Stimulated activated CD8-positive, alpha-beta memory T cell treated with anti-CD3 and anti-CD28 coated beads, Interleukin-12 subunit alpha, Interleukin-12 subunit beta, amount 100 ng/mL, for 4 hours (primary cell): ENCODE measurements at regions not wholly inside any gene's neighbourhood (a gene's known extent, or its start where the extent isn't known, plus 50 kb on each side); places are given as distances from the start of the nearest gene placed in this dataset.
"Not testable (repeated sequence)": the region's sequence is repeated elsewhere in the genome, so short reads cannot be mapped to it uniquely, and the experiment has no call there.

Experiments used
- DNase-seq: peaks from one replicate; pipeline ENCODE4 v3.0.0-alpha.2; 2020; ENCODE audit warnings: low read depth

- no peak for DNase-seq
Observed at GRCh38 chr2:760001-760400, 82.8 kb upstream of the TMEM18 start.

- no peak for DNase-seq
Observed at GRCh38 chr2:758073-758820, 81.0 kb upstream of the TMEM18 start.

GRCh38 chr2:753123-753522 is 75.9 kb upstream of the TMEM18 start:
- no peak for DNase-seq

GRCh38 chr2:751474-751873 is 74.3 kb upstream of the TMEM18 start:
- DNase-seq = no peak

GRCh38 chr2:750628-751027 is 73.4 kb upstream of the TMEM18 start:
- no peak for DNase-seq

GRCh38 chr2:747762-748351 is 70.7 kb upstream of the TMEM18 start:
- no peak for DNase-seq

- DNase-seq = no peak
Observed at GRCh38 chr2:746697-747096, 69.5 kb upstream of the TMEM18 start.

- DNase-seq = no peak
Observed at GRCh38 chr2:744088-744487, 66.9 kb upstream of the TMEM18 start.

GRCh38 chr2:742221-742620 is 65.0 kb upstream of the TMEM18 start:
- DNase-seq = no peak

- no peak for DNase-seq
Observed at GRCh38 chr2:741195-741496, 63.9 kb upstream of the TMEM18 start.

- DNase-seq = peak; percentile 6
Observed at GRCh38 chr2:740322-741194, 63.4 kb upstream of the TMEM18 start.

GRCh38 chr2:739864-740321 is 62.7 kb upstream of the TMEM18 start:
- not testable (repeated sequence) for DNase-seq

GRCh38 chr2:736939-737338 is 59.7 kb upstream of the TMEM18 start:
- no peak for DNase-seq

- DNase-seq = no peak
Observed at GRCh38 chr2:735670-736218, 58.5 kb upstream of the TMEM18 start.

GRCh38 chr2:734496-734895 is 57.3 kb upstream of the TMEM18 start:
- no peak for DNase-seq

GRCh38 chr2:733495-733894 is 56.3 kb upstream of the TMEM18 start:
- no peak for DNase-seq

GRCh38 chr2:733001-733400 is 55.8 kb upstream of the TMEM18 start:
- DNase-seq = no peak

- no peak for DNase-seq
Observed at GRCh38 chr2:731711-732110, 54.5 kb upstream of the TMEM18 start.

- DNase-seq = no peak
Observed at GRCh38 chr2:729376-729861, 52.2 kb upstream of the TMEM18 start.

- DNase-seq = no peak
Observed at GRCh38 chr2:728165-728564, 51.0 kb upstream of the TMEM18 start.

- no peak for DNase-seq
Observed at GRCh38 chr2:727071-727470, 49.9 kb upstream of the TMEM18 start.
